ENCODE measurements at regions not wholly inside any gene's neighbourhood (a gene's known extent, or its start where the extent isn't known, plus 50 kb on each side); places are given as distances from the start of the nearest gene placed in this dataset.
A peak's percentile ranks its signal among the peaks of the same experiment; 100 is the strongest.
"Not testable (repeated sequence)": the region's sequence is repeated elsewhere in the genome, so short reads cannot be mapped to it uniquely, and the experiment has no call there.

DNA sequence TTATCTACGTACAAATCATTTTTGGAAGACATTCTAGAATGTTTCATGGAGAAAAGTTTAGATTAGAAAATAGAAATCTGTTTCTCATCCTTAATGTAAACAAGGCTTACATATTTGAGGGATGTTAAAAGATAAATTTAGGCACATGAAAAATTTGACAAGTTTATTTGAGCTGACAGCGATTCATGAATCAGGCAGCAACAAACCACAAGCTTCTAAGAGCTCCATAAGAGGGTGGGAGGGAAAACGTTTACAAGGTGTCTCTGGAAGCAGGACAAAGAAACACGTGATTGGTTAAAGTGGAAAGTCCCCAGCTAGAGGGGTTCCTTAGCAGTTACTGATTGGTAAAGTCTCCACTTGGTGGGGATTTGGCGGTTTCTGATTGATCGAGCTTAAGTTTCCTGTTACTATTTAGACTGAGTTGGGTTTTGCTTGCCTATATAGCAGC is 228.9 kb upstream of the PITRM1 start:
- no peak for DNase-seq

DNA sequence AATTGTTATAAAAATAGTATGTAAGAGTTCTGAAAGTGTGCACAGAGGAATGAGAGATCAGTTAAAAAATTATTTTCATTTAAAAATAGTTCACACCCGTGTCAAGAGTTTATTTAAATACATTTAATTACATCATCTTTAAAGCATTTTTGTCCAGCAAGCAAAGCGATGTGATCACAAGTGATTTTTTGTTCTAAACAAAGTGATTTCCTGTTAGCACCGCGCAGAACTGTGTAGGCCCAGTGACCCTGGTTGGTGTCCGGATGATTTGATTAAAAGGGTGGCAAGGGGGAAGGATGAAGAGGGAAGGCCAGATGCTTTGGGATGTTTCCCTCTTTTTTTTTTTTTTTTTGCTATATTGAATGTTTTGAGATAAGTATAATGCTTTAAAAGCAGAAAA is 227.8 kb upstream of the PITRM1 start:
- no peak for DNase-seq

DNA sequence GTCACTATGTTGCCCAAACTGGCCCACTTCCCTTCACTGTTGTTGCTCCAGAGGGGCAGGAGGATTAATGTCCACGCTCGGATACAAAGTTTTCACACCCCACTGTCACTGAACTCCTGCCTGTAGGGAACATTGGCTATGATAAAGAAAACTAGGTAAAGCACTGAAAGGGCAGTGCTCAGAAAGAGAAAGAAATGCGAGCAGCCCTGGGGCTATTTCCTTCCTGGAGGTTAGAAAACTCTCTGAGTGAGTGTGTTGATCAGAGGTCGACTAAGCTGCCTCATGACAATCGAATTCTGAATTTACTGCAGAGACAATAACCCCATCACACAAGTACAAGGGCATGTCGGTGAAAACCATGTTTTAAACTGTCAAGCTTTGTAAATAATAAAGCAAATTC is 227.2 kb upstream of the PITRM1 start:
- DNase-seq = no peak

DNA sequence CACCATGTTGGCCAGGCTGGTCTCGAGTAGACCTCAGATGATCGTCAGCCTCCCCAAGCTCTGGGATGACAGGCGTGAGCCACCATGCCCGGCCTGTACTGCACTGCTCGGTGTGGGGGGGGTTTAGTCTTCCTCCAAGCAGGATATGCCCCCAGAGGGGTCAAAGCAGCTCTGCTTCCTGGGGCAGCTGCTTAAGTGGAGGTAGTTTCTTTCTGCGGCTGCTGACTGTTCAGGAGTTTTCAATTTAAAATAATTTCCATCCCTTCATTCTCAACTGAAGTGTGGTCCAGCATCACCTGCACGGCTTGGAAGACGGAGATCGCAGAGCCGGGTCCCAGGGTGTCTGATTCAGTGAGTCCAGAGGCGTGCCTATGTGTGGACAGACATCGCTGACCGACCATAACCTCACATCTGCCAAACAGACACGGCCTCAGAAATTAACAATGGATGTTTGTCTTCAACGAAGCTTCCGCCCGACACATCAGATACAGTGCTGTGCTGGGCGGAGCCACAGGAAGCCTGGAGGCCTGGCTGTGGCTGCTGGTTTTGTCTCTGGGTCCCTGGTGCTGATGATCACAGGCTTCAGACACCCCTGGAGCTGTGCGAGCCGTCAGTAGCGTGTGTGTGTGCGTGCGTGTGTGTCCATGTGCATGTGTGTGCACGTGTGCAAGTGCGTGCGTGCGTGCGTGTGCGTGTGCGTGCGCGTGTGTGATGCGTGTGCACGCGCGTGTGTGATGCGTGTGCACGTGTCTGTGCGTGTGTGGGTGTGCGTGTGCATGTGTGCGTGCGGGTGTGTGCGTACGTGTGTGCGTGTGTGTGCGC is 226.5 kb upstream of the PITRM1 start:
- DNase-seq = peak; percentile 53

DNA sequence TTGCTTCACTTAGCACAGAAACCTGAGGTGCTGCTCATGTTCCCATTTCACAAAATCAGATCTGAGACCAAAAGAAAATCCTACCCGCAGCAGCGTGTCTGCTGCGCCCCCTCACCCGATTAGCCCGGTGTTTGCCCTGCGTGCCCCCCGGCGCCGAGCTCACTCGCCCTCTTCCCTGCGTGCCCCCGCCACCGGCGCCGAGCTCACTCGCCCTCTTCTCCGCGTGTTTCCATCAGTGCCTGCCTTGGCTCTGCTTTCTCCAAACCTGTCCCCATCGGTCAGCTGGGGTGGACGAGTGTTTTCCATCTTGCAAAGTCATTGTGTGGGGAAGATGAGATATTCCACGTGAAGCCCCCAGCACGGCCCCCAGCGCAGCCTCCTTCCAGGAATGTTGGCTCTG is 225.3 kb upstream of the PITRM1 start:
- DNase-seq = no peak

DNA sequence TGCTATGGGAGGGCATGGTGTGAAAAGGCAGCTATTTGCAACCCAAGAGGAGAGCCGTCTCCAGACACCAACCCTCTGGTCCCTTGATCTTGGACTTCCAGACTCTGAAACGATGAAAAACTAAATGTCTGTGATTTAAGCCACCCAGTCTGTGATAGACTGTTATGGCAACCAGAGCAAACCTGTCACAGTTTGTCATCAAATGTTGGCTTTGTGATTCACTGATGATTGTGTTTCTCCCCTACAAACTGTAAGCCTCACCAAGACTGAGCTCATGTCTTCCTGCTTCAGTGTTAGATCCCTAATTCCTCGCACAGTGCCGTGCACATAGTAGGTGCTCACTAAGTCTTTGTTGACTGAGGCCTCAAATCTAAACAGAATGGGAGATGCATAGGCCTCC is 224.6 kb upstream of the PITRM1 start:
- DNase-seq = no peak

DNA sequence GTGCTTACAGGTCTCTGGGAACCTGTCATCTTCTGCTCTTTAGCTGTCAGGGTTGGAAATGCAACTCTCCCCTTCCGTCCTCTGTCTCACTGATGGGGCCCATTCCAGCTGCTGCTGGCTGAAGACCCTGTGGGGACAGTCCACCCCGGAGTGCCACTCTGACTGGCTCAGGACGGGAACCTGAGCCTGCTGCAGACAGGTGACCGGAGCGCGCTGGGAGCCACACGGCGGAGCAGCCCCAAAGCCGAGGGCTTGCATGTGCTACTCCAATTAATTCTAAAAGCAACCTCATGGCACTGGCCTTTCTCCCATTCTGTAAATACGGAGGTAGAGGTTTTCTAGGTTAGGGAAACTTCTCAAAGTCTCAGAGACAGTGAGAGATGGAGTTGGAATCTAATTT is 223.5 kb upstream of the PITRM1 start:
- DNase-seq = no peak

DNA sequence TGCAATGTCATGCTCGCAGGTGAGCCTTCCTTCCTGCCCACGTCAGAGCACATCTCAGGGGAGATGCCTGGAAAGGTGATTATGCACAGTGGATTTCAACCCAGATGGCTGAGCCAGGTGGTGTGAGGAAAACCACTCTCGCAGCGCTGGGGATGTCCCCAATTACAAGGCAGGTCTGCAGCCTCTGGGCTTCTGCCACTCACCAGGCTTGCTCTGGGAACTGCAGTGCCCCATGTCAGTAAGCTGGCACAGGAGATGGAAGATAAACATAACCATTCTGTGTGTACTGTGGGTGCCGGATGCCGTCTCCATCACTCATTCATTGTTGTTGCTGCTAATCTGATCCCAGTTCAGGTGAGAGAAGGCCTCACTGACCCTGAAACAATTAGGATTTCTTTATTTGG is 222.9 kb upstream of the PITRM1 start:
- peak; percentile 59 for DNase-seq

DNA sequence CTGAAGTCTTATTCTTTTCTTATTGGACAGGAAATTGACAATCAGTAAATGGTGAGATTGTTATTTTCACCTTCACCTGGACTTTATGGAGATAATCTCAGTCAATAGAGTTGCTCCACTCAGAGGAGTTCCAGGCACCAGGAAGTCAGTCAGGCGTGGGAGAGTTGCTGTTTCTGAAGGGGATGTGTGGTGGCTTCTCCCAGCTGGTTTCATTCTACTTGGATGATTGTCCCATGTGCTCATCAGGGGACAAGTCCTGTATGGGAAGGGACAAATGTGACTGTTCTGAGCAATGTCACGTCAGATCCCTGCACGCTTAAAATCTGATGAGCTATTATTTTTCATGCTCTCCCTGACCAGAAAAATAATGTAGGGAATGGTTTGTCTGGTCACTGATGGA is 222.5 kb upstream of the PITRM1 start:
- no peak for DNase-seq

DNA sequence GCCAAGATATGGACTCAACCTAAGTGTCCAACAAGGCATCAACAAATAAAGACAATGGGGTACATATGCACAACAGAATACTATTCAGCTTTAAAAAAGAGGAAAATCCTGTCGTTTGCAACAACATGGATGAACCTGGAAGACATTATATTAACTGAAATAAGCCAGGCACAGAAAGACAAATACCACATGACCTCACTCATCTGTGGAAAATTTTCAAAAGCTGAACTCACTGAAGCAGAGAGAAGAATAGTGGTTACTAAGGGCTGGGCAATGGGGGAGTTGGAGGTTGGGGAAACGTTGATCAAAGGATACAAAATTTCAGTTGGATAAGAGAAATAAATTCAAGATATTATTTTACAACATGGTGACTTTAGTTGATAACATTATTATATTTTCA is 221.4 kb upstream of the PITRM1 start:
- DNase-seq = no peak

DNA sequence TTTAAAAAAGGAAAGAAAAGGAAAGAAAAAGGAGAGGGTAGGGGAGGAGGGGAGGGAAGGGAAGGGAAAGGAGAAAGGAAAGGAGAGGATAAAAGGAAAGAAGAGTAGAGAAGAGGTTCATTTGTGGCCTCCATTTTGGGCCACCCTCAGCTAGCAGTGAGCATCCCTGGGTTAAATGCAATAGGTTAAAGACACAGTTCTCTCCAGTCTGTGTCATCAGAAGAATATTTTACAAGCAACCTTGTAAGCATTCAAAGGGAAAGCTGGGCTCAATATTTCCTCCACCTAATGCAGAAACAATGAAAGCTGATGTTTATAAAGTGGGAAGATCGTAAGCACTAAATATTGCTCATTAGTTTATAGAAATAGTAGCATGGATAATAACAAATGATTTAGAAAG is 219.1 kb upstream of the PITRM1 start:
- DNase-seq = no peak

DNA sequence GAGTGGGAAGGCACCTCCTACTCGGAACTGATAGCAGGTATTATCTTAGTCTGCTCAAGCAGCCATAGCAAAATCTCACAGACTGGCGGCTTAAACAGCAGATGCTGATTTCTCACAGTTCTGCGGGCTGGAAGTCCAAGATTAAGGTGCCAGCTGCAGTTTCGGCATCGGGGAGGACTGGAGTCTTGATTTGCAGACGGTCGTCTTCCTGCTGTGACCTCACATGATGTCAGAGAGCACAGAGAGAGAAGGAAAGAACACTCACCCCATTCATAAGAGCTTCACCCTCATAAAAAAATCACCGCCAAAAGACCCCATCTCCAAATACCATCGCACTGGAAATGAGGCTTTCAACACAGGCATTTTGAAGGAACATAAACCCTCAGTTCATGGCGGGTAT is 216.5 kb upstream of the PITRM1 start:
- DNase-seq = no peak

DNA sequence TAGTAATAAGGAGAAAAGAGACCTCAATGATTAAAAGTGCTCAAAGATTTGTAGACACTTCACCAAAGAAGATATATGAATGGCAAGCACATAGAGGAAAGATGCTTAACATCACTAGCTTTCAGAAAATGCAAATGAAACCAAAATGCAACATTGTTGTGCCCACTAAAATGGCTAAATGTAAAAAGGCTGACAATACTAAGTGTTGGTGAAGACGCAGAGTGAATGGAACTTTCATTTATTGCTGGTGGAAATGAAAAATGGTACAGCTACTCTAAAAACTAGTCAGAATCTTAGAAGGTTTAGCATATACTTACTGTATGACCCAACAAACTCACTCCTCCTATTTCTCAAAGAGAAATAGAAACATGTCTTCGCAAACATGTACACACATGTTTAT is 212.9 kb upstream of the PITRM1 start:
- DNase-seq = no peak

DNA sequence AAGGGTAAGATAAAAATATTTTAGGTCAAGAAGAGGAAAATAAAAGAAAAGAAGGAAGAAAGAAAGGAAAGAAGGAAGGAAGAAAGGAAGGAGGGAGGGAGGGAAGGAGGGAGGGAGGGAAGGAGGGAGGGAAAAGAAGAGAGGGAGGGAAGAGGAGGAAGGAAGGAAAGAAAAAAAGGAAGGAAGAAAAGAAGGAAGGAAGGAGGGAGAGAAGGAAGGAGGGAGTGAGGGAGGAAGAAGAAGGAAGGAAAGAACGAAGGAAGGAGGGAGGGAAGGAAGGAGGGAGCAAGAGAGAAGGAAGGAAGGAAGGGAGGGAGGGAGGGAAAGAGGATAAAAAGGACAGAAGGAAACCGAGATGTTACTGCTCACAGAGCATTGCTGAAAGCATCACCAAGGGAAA is 209.5 kb upstream of the PITRM1 start:
- no peak for DNase-seq

DNA sequence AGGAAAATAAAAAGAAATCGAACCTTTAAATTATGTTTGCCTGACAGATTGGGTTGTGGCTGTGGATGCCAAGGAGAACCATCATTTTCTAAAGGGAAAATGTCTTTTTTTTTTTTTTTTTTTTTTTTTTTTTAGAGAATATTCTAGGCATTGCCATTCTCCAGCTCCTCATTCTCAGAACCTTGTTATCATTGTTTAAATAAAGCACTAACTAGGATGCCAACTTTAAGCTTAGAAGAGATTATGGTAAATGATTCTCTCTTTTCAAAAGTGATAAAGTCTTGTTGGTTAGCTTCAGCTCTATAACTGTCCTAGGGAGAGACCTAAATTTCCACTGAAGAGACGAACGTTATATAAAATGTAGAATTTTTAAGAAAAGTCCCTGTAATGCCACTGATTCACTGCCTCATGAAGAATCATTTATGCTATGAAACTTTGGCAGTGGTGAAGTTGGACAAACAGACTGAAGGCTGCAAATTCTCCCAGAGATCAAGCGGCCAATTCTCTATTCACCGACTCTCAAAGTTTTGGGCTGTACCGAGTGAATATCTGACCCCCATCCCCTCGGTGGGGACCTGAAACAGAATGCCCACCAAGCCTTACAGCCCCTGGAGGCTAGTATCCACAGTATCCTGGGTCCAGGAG is 207.9 kb upstream of the PITRM1 start:
- no peak for DNase-seq

DNA sequence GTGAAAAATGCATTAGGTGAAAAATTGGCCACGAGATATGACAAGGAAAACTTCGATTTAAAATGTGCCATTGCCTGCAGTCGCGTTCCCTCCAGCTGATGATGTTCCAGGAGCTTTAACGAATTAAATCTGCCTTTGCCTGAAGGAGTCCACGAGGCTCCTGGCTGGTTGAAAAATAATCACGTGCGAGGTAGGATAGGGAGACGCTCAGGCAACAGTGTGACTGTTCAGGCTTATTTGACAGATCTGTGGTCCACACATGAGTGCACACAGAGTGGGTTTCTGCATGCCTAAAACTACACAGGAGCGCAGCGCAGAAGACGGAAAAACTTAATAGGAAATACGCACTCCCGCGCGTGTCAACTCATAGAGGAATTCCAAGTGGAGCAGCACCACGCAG is 204.0 kb upstream of the PITRM1 start:
- DNase-seq = no peak

DNA sequence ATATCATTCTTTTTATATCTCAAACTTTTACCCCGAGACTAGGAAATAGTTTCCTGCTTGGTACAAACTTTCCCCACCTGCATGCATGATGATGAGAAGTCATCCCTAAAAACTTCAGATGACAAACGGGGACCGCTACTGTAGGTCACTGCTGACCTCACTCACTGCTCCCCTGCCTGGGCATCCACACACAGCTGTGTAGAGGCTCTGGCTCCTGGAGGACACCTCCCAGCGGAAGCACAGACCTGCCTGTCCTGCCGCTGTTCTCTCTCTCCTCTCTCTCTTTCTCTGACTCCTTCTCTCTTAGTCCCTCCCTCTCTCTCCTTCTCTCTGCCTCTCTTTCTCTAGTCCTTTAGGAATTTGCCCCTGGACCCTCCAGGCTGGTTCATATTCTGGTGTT is 202.9 kb upstream of the PITRM1 start:
- no peak for DNase-seq

DNA sequence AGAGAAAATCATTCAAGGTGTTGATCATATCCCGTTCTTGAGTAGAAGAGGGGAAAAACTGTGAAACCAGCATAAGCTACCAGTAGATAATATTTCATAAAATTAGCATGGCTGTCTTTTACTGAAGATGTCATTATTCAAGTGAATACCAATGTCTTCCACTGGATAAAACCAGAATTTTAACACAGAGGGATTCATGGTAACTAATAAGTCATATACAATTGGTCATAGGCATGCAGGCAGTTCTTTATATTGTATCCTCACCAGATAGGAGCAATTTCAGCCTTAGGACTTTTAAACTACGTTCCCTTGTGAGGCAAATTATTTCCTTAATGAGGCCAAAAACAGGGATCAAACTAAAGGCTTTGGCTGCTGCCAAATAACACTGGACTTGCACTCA is 202.3 kb upstream of the PITRM1 start:
- DNase-seq = no peak

DNA sequence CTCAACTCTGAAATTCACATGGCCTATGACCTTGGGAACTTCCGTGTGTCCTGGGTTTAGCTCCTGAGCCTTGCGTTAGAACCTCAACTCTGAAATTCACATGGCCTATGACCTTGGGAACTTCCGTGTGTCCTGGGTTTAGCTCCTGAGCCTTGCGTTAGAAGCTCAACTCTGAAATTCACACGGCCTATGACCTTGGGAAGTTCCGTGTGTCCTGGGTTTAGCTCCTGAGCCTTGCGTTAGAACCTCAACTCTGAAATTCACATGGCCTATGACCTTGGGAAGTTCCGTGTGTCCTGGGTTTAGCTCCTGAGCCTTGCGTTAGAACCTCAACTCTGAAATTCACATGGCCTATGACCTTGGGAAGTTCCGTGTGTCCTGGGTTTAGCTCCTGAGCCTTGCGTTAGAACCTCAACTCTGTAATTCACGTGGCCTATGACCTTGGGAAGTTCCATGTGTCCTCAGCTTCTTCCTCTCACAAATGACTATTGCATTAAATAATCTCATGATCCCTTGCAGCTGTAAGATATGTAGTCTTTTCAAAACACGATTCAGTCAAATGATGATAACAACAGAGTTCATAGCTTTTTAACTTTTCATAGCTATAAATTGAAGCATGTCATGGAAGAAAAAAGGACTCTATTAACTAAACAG is 200.9 kb upstream of the PITRM1 start:
- not testable (repeated sequence) for DNase-seq

DNA sequence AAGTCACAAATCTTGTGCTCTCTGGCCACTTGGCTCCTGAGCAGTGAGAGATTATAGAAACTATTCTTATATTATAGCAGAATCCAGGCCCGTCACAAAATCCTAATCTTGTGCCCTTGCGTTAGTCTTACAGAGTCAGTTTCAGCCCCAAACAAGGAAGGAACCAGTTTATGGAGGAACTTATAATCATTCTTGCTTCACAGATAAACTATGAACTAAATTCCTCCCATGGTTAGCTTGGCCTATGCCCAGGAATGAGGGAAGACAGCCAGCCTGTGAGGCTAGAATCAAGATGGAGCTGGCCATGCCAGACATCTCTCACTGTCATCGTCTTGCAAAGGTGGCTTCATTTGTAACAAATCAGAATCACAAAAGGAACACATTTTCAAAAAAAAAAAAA is 199.7 kb upstream of the PITRM1 start:
- no peak for DNase-seq

DNA sequence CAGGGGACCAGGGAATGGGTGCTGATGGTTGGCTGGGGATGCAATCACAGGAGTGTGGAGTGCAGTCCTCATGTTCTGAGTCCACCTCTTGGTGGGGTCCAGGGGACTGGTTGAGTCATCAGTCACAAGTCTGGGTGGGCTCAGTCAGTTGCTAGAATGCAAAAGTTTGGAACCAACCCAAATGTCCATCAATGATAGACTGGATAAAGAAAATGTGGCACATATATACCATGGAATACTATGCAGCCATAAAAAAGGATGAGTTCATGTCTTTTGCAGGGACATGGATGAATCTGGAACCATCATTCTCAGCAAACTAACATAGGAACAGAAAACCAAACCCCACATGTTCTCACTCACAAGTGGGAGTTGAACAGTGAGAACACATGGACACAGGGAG is 199.0 kb upstream of the PITRM1 start:
- not testable (repeated sequence) for DNase-seq

DNA sequence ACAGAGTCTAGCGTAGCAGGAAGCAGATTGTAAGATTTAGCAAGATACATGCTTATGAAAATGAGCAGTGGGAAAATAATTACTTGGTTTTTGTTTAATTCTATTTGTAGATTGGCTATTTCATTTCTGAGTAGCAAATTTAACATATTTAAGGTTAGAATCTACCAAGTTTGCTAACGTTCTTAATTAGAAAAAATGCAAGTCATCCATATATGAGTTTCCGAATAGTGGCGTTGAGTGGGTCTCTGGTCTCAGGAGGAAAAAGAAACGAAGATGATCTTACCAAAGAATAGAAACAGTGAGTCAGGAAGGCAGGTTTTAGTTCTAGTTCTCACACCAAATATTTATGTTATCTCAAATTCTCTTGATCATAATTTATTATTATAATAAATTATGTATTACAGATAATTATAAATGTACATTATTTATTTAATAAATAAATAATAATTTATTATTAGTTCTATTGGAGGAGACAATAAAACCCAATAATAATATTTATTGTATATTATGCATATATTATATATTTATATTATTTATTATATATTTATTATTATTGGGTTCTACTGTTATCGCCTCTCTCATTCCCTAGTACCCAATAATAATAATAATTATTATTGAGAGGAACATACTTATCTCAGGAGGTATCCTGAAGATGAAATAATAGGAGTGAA is 194.3 kb upstream of the PITRM1 start:
- DNase-seq = no peak

DNA sequence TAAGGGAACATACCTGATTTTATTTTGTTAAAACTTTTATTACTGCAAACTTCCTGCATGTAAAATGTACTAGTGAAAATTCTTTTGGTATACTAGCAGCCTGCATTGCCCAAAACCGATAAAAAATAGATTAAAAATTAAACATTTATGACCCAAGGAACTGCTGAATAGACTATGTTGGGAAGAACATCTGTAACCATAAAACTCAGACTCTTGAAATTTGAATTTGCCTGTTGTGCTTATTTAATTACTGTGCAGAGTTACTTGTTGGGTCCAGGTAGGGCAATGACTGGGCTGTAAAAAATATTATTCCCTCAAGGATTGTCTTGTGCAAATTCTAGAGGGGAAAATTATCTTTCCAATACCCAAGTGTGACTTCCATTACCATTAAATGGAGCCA is 193.5 kb upstream of the PITRM1 start:
- DNase-seq = no peak

DNA sequence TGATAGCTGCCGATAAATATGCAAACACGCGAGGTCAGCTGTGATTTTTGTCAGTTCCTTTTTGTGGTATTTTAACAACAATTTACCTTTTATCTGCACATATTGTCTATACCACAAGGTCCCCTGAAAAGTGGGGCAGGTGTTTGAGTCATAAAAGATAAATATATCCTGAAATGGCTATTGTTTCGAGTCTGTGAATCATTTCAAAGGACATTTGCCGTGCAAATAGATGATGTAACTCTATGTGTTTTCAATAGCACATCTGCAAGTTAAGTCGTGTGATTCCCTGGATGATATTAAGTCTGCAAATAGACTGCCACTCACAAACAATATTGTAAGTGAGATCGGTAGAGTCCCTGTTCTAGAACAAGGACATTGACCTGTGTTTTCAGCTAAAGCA is 193.0 kb upstream of the PITRM1 start:
- DNase-seq = peak; percentile 81
